ENCODE measurements at regions not wholly inside any gene's neighbourhood (a gene's known extent, or its start where the extent isn't known, plus 50 kb on each side); places are given as distances from the start of the nearest gene placed in this dataset.
"Not testable (repeated sequence)": the region's sequence is repeated elsewhere in the genome, so short reads cannot be mapped to it uniquely, and the experiment has no call there.

DNA sequence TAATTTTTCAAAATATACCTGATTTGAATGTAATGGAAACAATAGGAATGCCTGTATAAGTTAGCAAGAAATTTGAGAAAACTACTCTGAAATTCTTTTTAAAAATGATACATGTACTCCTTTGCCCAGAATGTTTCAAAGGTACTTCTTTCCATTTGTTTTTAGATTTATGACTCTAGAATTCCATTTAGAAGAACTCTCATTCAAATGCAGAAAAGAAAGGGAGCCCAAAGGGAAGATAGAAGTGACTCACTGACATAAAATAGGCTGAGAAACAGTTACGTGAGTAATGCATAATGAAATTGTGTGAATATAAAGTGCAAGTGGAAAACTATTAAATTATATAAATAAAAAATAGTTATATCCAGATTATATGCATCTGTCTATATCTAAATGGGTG is 926.3 kb downstream of the TAF11L14 start:
- DNase-seq (ENCODE audit: low read depth), result no peak

DNA sequence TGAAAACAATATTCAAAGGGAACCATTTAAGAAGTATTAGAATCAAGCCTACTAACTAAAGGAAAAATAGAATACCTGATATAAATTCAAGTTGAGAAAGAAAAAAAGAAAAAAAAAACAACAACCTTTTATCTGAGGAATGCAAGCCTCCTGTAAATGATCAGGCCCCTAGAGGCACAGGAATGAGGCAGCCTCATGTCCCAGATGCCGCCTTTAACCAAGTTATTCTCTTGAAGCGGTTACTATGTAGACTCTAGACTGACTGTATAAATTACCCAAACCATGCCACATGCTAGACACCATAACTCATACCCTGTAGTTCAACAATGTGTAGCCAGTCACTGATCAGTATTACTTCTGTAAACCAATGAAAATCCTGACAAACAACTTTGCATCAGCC is 929.6 kb downstream of the TAF11L14 start:
- no peak for DNase-seq (ENCODE audit: low read depth)

DNA sequence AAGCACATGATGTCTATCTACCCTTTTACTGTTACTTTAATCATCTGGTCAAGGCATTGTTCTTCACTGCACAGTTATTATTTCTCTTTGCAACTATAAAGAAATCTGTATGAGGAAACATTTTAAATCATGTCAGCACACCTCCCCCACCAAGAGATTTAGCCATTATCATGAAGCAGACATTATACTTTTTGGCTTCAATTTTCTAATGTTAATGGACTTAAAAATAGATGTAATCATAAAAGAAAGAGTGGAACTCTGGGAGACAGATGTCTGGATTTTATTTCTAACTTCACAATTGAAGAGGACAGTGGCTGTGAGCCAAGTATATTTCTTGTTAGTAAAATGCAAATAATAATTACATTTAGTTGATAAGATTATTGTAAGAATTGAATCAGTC is 932.4 kb downstream of the TAF11L14 start:
- no peak for DNase-seq (ENCODE audit: low read depth)

DNA sequence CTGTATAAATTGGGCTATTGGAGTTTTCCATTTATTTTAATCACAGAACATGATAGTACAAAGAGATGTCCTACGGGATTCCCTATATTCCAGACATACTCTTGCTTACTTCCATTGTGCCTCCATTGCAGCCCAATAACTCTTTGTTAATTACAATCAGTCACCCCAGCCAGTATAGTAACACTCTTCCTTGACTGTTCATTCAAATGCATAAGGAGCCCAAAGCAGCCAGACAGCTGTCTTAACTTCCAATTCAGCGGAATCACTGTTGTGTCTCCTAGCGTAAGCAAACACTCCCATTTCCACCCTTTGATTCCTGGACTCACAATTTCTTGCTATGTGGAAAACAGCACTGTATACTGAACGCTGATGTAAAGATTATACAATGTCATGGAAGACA is 942.3 kb downstream of the TAF11L14 start:
- DNase-seq (ENCODE audit: low read depth), result no peak

DNA sequence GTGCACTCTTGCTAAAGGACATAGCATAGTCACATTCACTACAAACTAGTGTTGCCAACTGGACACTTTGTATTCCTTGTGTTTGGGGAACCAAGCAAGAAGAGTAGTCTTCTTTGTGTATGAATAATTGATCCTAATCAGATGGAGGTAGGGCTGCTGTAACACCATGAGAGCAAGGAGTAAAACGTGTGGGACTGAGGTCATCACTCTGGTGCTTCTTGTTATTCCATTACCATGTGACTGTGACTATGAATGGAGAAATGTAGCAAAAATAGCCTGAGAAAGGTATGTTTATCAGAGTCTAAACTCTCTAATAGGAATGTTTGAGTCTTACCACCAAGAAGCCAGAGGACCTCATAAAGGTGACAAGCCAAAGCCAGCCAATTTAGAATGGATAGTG is 966.9 kb downstream of the TAF11L14 start:
- DNase-seq (ENCODE audit: low read depth), result no peak

DNA sequence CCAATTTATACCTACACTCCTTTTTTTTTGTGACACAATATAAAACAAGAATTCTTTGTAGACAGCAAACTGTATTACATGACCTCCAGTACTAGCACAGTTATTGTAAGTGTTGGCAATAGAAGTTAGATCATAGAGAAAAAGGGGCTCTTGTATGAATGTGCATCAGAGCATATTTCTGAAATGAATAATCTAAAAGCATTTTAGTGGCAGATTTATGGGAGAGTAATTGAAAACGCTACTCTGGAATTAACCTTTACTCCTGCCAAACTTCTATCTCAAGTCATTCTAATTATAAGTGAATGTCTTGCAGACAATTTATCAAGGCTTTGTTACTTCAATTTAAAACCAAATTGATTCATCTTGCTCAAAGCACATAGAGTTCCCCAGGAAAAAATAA is 968.1 kb downstream of the TAF11L14 start:
- no peak for DNase-seq (ENCODE audit: low read depth)

DNA sequence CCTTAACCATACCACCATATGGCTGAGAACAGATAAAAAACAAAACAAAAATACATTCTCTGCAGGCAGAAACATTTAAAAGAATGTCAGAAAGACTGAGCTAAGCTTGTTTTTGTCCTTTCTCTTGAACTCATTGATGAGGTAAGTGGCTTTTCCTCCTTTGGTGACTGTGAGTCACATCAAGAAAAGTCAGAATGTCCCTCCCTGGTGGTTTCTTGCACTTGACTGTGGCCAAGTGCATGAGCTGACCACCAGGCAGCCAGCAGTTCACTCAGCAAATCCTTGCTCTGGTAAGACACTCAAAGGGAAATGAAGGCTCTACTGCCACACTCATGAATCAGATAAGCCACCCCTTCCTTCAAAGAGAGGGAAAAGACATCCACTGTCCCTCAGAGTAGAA is 970.9 kb downstream of the TAF11L14 start:
- no peak for DNase-seq (ENCODE audit: low read depth)

DNA sequence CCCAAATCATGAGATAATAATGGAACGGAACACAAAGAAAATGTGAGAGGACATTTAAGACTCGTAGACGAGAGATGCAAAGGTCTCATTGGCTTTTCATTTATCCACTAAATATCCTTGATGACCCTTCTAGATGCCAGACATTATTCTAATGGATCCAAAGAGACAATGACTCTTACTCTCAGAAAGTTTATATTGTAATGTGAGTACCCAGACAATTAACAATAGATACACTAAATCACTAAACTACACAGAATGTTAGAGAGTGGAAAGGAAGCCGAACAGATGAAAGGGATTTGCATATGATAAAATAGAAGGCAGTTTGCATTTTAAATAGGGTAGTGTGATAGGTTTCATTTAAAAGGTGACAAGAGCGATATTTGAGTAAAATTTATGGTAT is 973.3 kb downstream of the TAF11L14 start:
- no peak for DNase-seq (ENCODE audit: low read depth)

DNA sequence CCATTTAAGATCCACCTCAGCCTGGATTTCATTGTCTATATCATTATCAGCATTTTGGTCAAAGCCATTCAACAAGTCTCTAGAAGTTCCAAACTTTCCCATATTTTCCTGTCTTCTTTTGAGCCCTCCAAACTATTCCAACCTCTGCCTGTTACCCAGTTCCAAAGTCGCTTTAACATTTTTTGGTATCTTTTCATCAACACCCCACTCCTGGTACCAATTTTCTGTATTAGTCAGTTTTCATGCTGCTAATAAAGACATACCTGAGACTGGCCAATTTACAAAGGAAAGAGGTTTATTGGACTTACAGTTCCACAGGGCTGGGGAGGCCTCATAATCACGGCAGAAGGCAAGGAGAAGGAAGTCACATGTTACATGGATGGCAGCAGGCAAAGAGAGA is 982.9 kb downstream of the TAF11L14 start:
- DNase-seq (ENCODE audit: low read depth), result not testable (repeated sequence)

DNA sequence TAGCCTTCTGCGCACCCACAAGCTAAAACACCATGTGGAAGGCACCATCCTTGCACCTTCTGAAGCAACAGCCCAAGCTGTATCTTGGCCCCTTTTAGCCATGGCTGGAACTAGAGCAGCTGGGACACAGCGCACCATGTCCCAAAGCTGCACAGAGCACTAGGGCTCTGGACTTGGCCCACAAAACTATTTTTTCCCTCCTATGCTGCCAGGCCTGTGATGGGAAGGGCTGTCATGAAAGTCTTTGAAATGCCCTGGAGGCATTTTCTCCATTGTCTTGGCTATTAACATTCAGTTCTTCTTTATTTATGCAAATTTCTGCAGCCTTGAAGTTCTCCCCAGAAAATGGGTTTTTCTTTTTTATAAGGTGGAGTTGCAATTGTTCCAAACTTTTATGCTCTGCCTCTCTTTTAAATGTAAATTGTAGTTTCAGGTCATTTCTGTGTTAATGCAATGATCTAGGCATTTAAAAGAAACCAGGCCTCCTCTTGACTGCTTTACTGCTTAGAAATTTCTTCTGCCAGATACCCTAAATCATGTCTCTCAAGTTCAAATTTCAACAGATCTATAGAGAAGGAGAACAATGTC is 996.3 kb downstream of the TAF11L14 start:
- no peak for DNase-seq (ENCODE audit: low read depth)

DNA sequence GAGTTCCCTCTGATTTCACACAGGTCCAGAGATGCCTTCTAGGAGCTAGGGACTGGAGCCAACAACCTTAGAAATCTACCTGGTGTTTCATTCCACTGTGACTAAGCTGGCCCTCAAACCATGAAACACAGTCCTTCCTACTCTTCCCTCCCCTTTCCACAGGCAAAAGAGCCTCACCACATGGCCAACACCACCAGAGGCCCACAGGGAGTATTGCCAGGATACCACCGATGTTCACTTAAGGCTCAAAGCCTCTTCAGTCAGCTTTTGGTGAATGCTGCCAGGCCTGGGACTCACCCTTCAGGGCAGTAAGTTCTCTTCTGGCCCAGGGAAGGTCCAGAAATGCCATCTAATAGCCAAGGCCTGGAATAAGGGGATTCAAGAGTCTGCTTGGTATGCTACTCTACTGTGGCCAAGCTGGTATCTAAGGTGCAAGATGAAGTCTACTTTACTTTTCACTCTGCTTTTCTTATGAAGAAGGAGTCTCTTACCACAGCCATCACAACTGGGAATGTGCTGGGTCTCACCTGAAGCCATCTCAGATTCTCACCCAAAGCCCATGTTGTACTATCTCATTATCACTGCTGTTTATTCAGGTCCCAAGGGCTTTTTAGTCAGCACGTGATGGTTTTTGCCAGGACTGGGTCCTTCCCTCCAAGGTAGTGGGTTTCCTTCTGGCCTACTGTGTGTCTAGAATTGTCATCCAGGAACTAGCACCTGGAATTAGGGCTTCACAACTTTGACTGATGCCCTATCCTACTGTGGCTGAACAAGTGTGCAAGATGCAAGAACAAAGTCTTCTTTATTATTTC is 1018.4 kb downstream of the TAF11L14 start:
- no peak for DNase-seq (ENCODE audit: low read depth)

DNA sequence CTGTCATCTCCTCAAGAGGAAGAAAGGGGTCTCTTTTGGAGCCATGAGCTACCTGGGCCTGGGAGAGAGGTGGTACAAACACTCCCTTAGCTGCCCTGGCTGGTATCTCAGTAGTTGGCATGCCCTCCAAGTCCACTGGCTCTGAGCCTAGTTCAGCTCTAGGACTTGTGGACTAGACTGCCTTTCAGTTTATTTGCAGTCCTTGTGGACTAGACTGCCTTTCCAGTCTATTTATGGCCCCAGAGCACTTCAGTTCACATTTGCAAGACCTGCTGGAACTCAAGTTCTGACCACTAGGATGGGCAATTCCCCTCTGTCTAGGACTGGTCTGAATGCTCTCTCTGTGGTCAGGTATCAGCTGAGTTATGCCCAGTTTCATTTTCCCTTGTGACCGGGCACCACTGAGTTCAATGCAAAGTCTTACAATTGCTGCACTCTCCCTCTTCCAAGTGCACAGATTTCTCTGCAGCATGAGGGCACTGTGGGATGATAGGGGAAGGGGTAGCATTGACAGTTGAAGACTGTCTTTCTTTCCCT is 1019.0 kb downstream of the TAF11L14 start:
- no peak for DNase-seq (ENCODE audit: low read depth)

DNA sequence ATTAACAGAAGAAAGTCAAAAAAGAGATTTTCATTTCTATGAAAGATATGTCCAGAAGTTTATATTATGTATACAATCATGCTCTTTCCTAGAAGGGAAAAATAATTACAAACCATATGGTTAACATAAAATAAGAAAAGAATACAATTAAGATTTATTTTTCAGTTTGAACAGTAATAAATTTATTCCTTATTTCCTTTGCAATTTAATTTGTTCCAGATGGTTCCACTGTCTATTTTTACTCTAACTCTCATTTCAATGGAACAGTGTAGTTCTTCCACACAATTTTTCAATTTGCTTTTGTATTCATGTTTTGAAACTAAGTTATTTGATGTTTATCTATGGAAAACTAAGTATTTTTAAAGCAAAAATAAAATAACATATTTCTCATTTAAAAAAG is 1026.3 kb downstream of the TAF11L14 start:
- DNase-seq (ENCODE audit: low read depth), result no peak

DNA sequence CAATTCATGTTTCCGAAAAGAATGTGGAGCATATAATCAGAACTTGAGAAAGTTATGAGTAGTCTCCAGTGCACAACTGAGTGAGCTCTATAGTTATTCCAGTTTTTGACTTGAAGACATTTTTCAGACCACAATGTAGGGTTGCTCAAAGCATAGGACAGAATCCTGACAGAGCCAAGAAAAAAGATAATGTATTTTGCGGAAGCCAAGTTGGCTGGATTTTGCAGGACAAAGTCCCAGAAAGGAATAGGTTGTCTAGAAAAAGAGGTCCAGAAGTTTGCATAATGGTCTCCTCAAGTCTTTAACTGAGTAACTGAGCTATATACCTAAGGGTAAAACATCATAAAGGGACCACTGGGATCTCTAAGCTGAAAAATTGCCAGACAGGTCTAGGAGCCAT is 1028.0 kb downstream of the TAF11L14 start:
- no peak for DNase-seq (ENCODE audit: low read depth)

DNA sequence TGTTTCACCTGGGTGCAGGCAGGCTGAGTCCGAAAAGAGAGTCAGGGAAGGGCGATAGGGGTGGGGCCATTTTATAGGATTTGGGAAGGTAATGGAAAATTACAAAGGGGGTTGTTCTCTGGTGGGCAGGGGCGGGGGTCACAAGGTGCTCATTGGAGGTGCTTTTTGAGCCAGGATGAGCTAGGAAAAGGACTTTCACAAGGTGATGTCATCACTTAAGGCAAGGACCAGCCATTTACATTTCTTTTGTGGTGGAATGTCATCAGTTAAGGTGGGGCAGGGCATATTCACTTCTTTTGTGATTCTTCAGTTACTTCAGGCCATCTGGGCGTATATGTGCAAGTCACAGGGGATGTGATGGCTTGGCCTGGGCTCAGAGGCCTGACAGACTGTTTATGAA is 1040.0 kb downstream of the TAF11L14 start:
- DNase-seq (ENCODE audit: low read depth), result not testable (repeated sequence)

DNA sequence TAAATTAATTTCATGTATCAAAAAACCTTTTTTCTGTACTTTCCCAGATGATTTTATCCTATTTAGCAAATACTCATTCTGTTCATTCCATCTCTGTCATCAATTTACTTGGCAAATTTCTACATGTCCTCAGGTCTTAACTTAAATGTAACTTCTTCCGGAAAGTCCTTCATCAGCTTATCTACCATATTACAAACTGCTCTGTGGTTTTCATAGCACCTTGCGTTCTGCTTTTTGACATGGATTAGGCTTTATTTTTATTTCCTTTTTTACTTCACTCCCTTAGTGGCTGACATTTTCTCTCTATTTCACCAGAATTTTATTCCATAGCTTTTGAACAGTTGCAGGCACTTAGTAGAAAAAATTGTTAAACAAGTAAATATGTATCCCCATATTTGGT is 1040.8 kb downstream of the TAF11L14 start:
- DNase-seq (ENCODE audit: low read depth), result no peak

DNA sequence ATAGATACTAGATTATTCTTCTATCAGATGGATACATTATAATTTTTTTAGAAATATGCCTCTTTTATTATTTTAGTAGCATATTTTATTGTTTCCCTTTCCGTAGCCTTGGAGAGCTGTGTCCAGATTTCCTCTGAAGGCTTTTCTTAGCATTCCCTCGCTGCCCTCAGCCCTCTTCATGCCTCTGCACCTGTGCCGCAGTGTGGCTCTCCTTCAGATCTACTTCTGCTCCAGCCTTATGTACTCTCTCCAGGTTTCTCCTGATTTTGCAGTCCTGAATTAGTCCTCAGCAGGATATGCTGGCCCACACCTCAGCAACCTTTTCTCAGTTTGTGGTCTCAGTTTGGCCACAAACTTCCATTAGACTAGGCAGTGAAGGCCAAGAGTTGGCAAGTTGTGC is 1052.0 kb downstream of the TAF11L14 start:
- DNase-seq (ENCODE audit: low read depth), result no peak

DNA sequence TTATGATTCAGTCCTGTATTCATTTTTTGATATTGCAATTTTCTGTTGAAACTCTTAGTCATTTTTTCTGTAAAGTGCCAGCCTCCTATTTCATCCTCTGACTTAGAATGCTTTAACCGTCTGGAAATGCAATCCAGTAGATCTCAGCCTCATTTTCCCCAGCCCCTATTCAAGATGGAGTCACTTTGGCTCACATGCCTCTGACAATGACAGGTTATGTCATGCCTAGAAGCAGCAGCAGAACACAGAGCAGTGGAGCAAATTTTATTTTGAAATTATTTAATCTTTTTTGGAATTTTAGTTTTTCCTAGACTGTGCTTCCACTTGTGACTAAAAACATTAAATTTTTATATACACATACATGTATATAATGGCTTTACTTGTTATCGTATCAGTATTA is 1053.2 kb downstream of the TAF11L14 start:
- no peak for DNase-seq (ENCODE audit: low read depth)

DNA sequence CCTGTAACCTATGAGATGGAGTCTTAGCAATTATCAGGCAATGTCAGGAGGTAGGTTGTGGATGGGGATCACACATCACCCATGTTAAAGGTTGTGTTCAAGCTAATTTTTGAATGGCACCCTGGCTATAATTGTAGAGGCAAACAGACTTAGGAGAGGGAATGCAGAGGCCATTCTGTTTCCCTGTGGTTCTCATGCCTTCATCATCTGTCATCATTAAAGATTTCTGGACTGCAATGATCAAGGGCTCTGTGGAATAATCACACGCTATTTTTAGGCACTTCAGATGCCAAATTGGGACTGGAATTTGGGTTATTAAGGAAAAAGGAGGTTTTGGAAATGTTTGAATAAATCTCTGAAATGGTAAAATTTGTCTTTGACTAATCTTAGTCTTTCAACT is 1065.4 kb downstream of the TAF11L14 start:
- no peak for DNase-seq (ENCODE audit: low read depth)

DNA sequence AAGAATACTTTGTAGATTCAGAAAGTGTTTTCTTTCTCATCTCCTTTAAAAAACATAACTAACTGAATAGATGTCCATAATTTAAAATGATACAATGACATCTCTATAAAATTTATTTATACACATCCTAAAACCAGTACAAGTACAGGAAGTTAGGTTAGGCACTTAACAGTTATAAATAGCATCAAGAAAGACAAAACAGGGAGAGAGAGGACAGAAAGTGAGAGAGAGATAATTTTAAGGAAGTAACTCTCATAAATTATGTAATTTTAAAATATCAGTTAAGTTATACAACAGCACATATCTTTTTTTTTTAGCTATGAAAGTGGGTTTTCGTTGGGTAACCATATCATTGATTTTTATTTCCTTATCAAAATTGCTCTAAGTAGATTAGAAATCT is 1068.6 kb downstream of the TAF11L14 start:
- DNase-seq (ENCODE audit: low read depth), result no peak

DNA sequence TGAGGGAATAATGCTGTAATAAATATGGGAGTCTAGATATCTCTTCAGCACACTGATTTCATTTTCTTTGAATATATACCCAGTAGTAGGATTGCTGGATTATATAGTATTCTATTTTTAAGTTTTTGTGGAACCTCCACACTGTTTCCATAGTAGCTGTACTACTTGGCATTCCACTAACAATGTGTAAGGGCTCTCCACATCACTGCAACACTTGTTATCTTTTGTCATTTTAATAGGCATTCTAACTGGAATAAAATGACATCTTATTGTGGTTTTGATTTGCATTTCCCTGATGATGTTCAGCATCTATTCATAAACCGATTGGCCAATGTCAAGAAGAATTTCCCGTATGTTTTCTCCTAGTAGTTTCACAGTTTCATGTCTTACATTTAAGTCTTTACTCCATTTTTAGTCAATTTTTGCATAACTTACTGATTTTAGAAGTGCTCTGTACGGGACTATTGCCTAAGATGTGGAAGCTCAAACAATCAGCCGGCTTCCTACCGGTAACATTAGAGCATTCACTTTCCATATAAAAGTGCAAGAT is 1078.8 kb downstream of the TAF11L14 start:
- no peak for DNase-seq (ENCODE audit: low read depth)

DNA sequence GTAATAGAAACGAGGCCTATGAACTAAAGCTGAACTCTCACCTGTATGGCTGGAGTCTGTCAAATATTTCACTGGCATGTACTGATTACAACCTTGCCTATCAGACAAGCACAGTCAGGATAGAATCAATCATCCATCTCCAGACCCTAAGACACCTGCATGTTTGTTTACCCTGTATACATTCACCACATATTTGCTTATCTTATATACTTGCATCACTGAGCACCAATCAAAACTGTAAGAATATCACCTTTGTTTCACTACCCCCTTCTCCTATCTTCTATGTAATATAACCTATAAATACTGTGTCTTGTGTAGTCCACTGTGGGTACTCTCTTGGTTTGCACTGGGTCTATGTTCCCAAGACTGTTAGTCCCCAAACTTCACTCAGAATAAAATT is 1085.7 kb downstream of the TAF11L14 start:
- DNase-seq (ENCODE audit: low read depth), result no peak

All from non-pigmented ciliary epithelial cell (primary cell).